IMR-90 (cell line): ENCODE measurements at regions not wholly inside any gene's neighbourhood (a gene's known extent, or its start where the extent isn't known, plus 50 kb on each side); places are given as distances from the start of the nearest gene placed in this dataset.

ENCODE experiments used
- ATAC-seq: fragments of 200-7000 bp; cut with Tn5 transposase; 2 replicates; pipeline ENCODE4 v1.9.1; 2020; ENCODE audit warnings: low read depth, mild to moderate bottlenecking, moderate library complexity
- BruUV-seq: library from RNA; stranded (reverse); fragments of 400-500 nt; replicated peaks from 2 replicates; lab custom pipeline; 2021; lab: Mats Ljungman, UMichigan
- CTCF ChIA-PET: fragments of 300-600 bp; formaldehyde crosslinking; extraction: SDS; loops from one replicate; lab custom pipeline; 2021; ENCODE audit warnings: antibody characterized with exemption; lab: Yijun Ruan, JAX
- POLR2A ChIA-PET: fragments of 300-600 bp; sonication (Branson Sonifier 250); formaldehyde crosslinking; loops from one replicate; lab custom pipeline; 2022; ENCODE audit warnings: antibody characterized with exemption; ENCODE audit not compliant: unreplicated experiment; lab: Charles Lee
- DNase-seq: peaks from one replicate; pipeline ENCODE4 v3.0.0; 2013
- H2AFZ ChIP-seq: replicated peaks from 2 replicates; pipeline ENCODE3; 2013; ENCODE audit warnings: low read length, mild to moderate bottlenecking; ENCODE audit not compliant: poor library complexity
- H2AK5ac ChIP-seq: 2 replicates; pipeline ENCODE4 v1.6.1; 2013; ENCODE audit warnings: low read depth, low read length, inconsistent platforms
- H2AK9ac ChIP-seq: replicated peaks from 2 replicates; pipeline ENCODE3; 2013; ENCODE audit warnings: mild to moderate bottlenecking, low read depth, low read length, moderate library complexity; ENCODE audit not compliant: poor library complexity
- H2BK120ac ChIP-seq: 2 replicates; pipeline ENCODE4 v1.6.1; 2013; ENCODE audit warnings: low read depth, low read length, inconsistent platforms
- H2BK15ac ChIP-seq: 3 replicates; pipeline ENCODE4 v1.6.1; 2013; ENCODE audit warnings: low read depth, low read length, inconsistent platforms
- H2BK20ac ChIP-seq: 2 replicates; pipeline ENCODE4 v1.6.1; 2013; ENCODE audit warnings: low read depth, mild to moderate bottlenecking, inconsistent platforms, low read length, moderate library complexity
- H2BK5ac ChIP-seq: 2 replicates; pipeline ENCODE4 v1.6.1; 2013; ENCODE audit warnings: mild to moderate bottlenecking, low read depth, low read length, inconsistent platforms; ENCODE audit not compliant: poor library complexity, severe bottlenecking
- H3K14ac ChIP-seq: replicated peaks from 2 replicates; pipeline ENCODE4 v1.6.1; 2013; ENCODE audit warnings: low read depth, low read length, inconsistent platforms
- H3K18ac ChIP-seq: 2 replicates; pipeline ENCODE4 v1.6.1; 2013; ENCODE audit warnings: low read depth, low read length, control low read depth
- H3K23ac ChIP-seq: 2 replicates; pipeline ENCODE4 v1.6.1; 2013; ENCODE audit warnings: low read depth, low read length, inconsistent platforms
- H3K27ac ChIP-seq: 2 replicates; pipeline ENCODE4 v1.5.1; 2013; ENCODE audit warnings: mild to moderate bottlenecking, control low read depth, low read length; ENCODE audit not compliant: insufficient read depth
- H3K27me3 ChIP-seq: 2 replicates; pipeline ENCODE4 v1.6.1; 2013; ENCODE audit warnings: low read length; ENCODE audit not compliant: control insufficient read depth, insufficient read depth
- H3K36me3 ChIP-seq: 2 replicates; pipeline ENCODE4 v1.6.1; 2013; ENCODE audit warnings: low read length, mixed read lengths; ENCODE audit not compliant: control insufficient read depth, insufficient read depth
- H3K4ac ChIP-seq: 2 replicates; pipeline ENCODE4 v1.6.1; 2013; ENCODE audit warnings: low read depth, low read length, inconsistent platforms
- H3K4me1 ChIP-seq: 2 replicates; pipeline ENCODE4 v1.6.1; 2013; ENCODE audit warnings: low read length, mixed read lengths; ENCODE audit not compliant: control insufficient read depth, insufficient read depth
- H3K4me2 ChIP-seq: 2 replicates; pipeline ENCODE4 v1.6.1; 2013; ENCODE audit warnings: low read depth, mild to moderate bottlenecking, control low read depth, low read length, moderate library complexity
- H3K4me3 ChIP-seq: 2 replicates; pipeline ENCODE4 v1.5.1; 2013; ENCODE audit warnings: low read depth, mild to moderate bottlenecking, control low read depth, low read length, moderate library complexity; ENCODE audit not compliant: insufficient read depth
- H3K56ac ChIP-seq: 2 replicates; pipeline ENCODE4 v1.6.1; 2013; ENCODE audit warnings: low read length, inconsistent platforms; ENCODE audit not compliant: insufficient read depth; ENCODE audit errors: extremely low read depth
- H3K79me1 ChIP-seq, 2 experiments: 2 replicates each; pipeline ENCODE4 v1.6.1; 2013; ENCODE audit warnings: low read length in 2 of 2, inconsistent platforms in 1 of 2, low read depth in 1 of 2
- H3K9ac ChIP-seq: 2 replicates; pipeline ENCODE4 v1.6.1; 2013; ENCODE audit warnings: low read depth, low read length, control low read depth
- H3K9me1 ChIP-seq: 2 replicates; pipeline ENCODE4 v1.6.1; 2013; ENCODE audit warnings: low read length, inconsistent platforms; ENCODE audit not compliant: insufficient read depth
- H3K9me3 ChIP-seq: 2 replicates; pipeline ENCODE4 v1.6.1; 2013; ENCODE audit warnings: low read length; ENCODE audit not compliant: control insufficient read depth, insufficient read depth
- H4K20me1 ChIP-seq: 2 replicates; pipeline ENCODE4 v1.6.1; 2013; ENCODE audit warnings: low read length, inconsistent platforms; ENCODE audit not compliant: insufficient read depth
- H4K5ac ChIP-seq: 2 replicates; pipeline ENCODE4 v1.6.1; 2013; ENCODE audit warnings: mild to moderate bottlenecking, low read depth, low read length, control low read depth
- H4K8ac ChIP-seq, 2 experiments: 2 replicates each; pipeline ENCODE4 v1.6.1; 2013; ENCODE audit warnings: low read depth in 2 of 2, low read length in 2 of 2, control low read depth in 1 of 2, inconsistent platforms in 1 of 2
- H4K91ac ChIP-seq: 2 replicates; pipeline ENCODE4 v1.6.1; 2013; ENCODE audit warnings: low read depth, low read length, inconsistent platforms; ENCODE audit not compliant: insufficient read depth
- CEBPB ChIP-seq: IDR thresholded peaks from 2 replicates; pipeline ENCODE4 v1.6.1; 2012; ENCODE audit warnings: low read depth, low read length, improper control_type of control experiment
- CTCF ChIP-seq: conservative IDR thresholded peaks from 2 replicates; pipeline ENCODE4 v1.5.1; 2012; ENCODE audit warnings: mild to moderate bottlenecking, low read depth, low read length, improper control_type of control experiment
- FOS ChIP-seq: fragments of 150-350 bp; IDR thresholded peaks from 2 replicates; pipeline ENCODE4 v1.6.1; 2016; ENCODE audit warnings: low read depth, low read length
- MAZ ChIP-seq: IDR thresholded peaks from 2 replicates; pipeline ENCODE4 v1.6.1; 2012; ENCODE audit warnings: low read depth, mild to moderate bottlenecking, low read length, improper control_type of control experiment, moderate library complexity, borderline replicate concordance
- MXI1 ChIP-seq: IDR thresholded peaks from 2 replicates; pipeline ENCODE4 v1.6.1; 2012; ENCODE audit warnings: low read depth, mild to moderate bottlenecking, low read length, moderate library complexity, borderline replicate concordance
- NFE2L2 ChIP-seq: fragments of 150-350 bp; IDR thresholded peaks from 2 replicates; pipeline ENCODE4 v1.6.1; 2016; ENCODE audit warnings: low read depth, mild to moderate bottlenecking, low read length
- POLR2A ChIP-seq: IDR thresholded peaks from 2 replicates; pipeline ENCODE4 v1.6.1; 2012; ENCODE audit warnings: mild to moderate bottlenecking, low read depth, low read length
- RAD21 ChIP-seq: IDR thresholded peaks from 2 replicates; pipeline ENCODE4 v1.6.1; 2012; ENCODE audit warnings: low read length, improper control_type of control experiment
- RCOR1 ChIP-seq: IDR thresholded peaks from 2 replicates; pipeline ENCODE4 v1.6.1; 2012; ENCODE audit warnings: mild to moderate bottlenecking, low read length, improper control_type of control experiment; ENCODE audit not compliant: insufficient replicate concordance
- SMC3 ChIP-seq: fragments of 150-350 bp; IDR thresholded peaks from 2 replicates; pipeline ENCODE4 v1.6.1; 2016; ENCODE audit warnings: low read depth, mild to moderate bottlenecking, antibody characterized with exemption, low read length, moderate library complexity
- USF2 ChIP-seq: fragments of 150-350 bp; IDR thresholded peaks from 2 replicates; pipeline ENCODE4 v1.6.1; 2017; ENCODE audit warnings: mild to moderate bottlenecking, antibody characterized with exemption, low read length, low read depth
- WGBS, 2 experiments: methylation state at CpG; one replicate each; pipeline versions ENCODE4 v1.1.5 to v1.1.7; 2013; ENCODE audit warnings: missing lambda C conversion rate in 2 of 2; ENCODE audit not compliant: insufficient read length in 1 of 2; ENCODE audit errors: extremely low coverage in 2 of 2; 5-methylcytosine and 5-hydroxymethylcytosine counted together
- dilution Hi-C: fragments of 300-500 bp; cut with HindIII; formaldehyde crosslinking; loops from one replicate; pipeline ENCODE4 v1.14.3; 2018; ENCODE audit warnings: low sequenced_read_pairs; ENCODE audit not compliant: unreplicated experiment
- in situ Hi-C: fragments of 300-500 bp; cut with MboI; formaldehyde crosslinking; loops from 3 replicates; pipeline ENCODE4 v1.14.3; 2019; ENCODE audit warnings: low sequenced_read_pairs, inconsistent platforms, mixed read lengths
- intact Hi-C: fragments of 100-400 bp; cut with micrococcal nuclease; formaldehyde crosslinking; loops from 2 replicates; pipeline ENCODE4 v1.10.0; 2022
- TF ChIP-seq, protein P1 (sequence below): fragments of 150-350 bp; IDR thresholded peaks from 2 replicates; pipeline ENCODE4 v1.6.1; 2016; ENCODE audit warnings: low read depth, mild to moderate bottlenecking, low read length, moderate library complexity, borderline replicate concordance

- Histone ChIP-seq H3K14ac (no peak overlapping the region), H3K27me3 (no peaks in the 10 kb centered on the region), H3K9me1 (no peaks in the 10 kb centered on the region), H3K36me3 (no peaks in the 10 kb centered on the region), H2BK5ac (no peak overlapping the region), H3K4me3 (no peak overlapping the region), H3K79me1 (no peaks in the 10 kb centered on the region), H2AK5ac (no peak overlapping the region), H2BK20ac (no peak overlapping the region), H3K23ac (no peak overlapping the region), H3K27ac (no peak overlapping the region), H4K20me1 (no peaks in the 10 kb centered on the region), H4K5ac (no peak overlapping the region), H3K9me3 (no peaks in the 10 kb centered on the region), H3K56ac (no peak overlapping the region), H4K8ac (no peak overlapping the region), H2AK9ac (no peak overlapping the region), H3K18ac (no peak overlapping the region), H2BK15ac (no peak overlapping the region), H3K9ac (no peak overlapping the region), H3K4me1 (no peaks in the 10 kb centered on the region), H4K91ac (no peak overlapping the region), H2BK120ac (no peak overlapping the region), H3K4ac (no peak overlapping the region), H2AFZ (no peak overlapping the region), H3K4me2 (no peak overlapping the region)
- TF ChIP-seq CTCF, result no peak
- TF ChIP-seq FOS, result no peak
- TF ChIP-seq, protein P1, sequence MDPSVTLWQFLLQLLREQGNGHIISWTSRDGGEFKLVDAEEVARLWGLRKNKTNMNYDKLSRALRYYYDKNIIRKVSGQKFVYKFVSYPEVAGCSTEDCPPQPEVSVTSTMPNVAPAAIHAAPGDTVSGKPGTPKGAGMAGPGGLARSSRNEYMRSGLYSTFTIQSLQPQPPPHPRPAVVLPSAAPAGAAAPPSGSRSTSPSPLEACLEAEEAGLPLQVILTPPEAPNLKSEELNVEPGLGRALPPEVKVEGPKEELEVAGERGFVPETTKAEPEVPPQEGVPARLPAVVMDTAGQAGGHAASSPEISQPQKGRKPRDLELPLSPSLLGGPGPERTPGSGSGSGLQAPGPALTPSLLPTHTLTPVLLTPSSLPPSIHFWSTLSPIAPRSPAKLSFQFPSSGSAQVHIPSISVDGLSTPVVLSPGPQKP, result no peak
- TF ChIP-seq USF2, result no peak
- no peak for TF ChIP-seq RCOR1
- no peak for TF ChIP-seq POLR2A
- no peak for TF ChIP-seq SMC3
- no peak for TF ChIP-seq MAZ
- no peak for TF ChIP-seq MXI1
- no peak for TF ChIP-seq RAD21
- no peak for TF ChIP-seq CEBPB
- TF ChIP-seq NFE2L2, result no peak
- CTCF ChIA-PET, result no interaction called here
- POLR2A ChIA-PET, result no interaction called here
- no peak for DNase-seq
- in situ Hi-C loops (no loop called here), intact Hi-C loops (no loop called here), dilution Hi-C loops (no loop called here)
- no peak for ATAC-seq
- BruUV-seq, result no TSS peak
- no CpG with 5 or more reads among the region's 3 CpGs for WGBS, 2 experiments
Measured at GRCh38 chr20:54382419-54382818, 93.0 kb upstream of the DOK5 start.
